ENCODE measurements at regions not wholly inside any gene's neighbourhood (a gene's known extent, or its start where the extent isn't known, plus 50 kb on each side); places are given as distances from the start of the nearest gene placed in this dataset.

DNA sequence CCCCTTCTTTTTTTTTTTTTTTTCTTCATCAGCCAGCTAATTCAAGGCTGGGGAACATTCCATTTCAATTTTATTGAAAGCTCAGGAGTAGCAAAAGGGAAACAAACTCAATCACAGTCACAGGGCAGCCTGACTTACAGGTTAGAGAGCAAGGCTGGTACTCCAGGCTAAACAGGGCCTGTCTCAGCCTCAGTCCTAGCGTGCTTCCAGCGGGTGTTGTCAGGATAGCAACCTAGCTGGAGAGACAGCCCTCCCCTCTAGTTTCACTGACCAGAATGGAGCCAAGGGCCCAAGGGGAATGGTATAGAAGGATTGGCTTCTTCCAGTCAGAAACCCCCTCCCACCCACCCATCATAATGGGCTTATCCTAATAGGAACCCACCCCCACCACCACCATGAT is 132.9 kb downstream of the PXDC1 start:
- TF ChIP-seq TAF1 (IDR thresholded peaks at IDR 0.05; ENCODE audit: borderline replicate concordance, low read depth, low read length) (no peak), SIN3A (IDR thresholded peaks at IDR 0.05; ENCODE audit: borderline replicate concordance, low read depth, low read length) (no peak), FOXM1 (IDR thresholded peaks at IDR 0.05; ENCODE audit: low read depth) (no peak), TCF12 (IDR thresholded peaks at IDR 0.05) (no peak)
- TF ChIP-seq, protein P1, sequence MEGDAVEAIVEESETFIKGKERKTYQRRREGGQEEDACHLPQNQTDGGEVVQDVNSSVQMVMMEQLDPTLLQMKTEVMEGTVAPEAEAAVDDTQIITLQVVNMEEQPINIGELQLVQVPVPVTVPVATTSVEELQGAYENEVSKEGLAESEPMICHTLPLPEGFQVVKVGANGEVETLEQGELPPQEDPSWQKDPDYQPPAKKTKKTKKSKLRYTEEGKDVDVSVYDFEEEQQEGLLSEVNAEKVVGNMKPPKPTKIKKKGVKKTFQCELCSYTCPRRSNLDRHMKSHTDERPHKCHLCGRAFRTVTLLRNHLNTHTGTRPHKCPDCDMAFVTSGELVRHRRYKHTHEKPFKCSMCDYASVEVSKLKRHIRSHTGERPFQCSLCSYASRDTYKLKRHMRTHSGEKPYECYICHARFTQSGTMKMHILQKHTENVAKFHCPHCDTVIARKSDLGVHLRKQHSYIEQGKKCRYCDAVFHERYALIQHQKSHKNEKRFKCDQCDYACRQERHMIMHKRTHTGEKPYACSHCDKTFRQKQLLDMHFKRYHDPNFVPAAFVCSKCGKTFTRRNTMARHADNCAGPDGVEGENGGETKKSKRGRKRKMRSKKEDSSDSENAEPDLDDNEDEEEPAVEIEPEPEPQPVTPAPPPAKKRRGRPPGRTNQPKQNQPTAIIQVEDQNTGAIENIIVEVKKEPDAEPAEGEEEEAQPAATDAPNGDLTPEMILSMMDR (IDR thresholded peaks at IDR 0.05) = no peak
- TF ChIP-seq, protein P2, sequence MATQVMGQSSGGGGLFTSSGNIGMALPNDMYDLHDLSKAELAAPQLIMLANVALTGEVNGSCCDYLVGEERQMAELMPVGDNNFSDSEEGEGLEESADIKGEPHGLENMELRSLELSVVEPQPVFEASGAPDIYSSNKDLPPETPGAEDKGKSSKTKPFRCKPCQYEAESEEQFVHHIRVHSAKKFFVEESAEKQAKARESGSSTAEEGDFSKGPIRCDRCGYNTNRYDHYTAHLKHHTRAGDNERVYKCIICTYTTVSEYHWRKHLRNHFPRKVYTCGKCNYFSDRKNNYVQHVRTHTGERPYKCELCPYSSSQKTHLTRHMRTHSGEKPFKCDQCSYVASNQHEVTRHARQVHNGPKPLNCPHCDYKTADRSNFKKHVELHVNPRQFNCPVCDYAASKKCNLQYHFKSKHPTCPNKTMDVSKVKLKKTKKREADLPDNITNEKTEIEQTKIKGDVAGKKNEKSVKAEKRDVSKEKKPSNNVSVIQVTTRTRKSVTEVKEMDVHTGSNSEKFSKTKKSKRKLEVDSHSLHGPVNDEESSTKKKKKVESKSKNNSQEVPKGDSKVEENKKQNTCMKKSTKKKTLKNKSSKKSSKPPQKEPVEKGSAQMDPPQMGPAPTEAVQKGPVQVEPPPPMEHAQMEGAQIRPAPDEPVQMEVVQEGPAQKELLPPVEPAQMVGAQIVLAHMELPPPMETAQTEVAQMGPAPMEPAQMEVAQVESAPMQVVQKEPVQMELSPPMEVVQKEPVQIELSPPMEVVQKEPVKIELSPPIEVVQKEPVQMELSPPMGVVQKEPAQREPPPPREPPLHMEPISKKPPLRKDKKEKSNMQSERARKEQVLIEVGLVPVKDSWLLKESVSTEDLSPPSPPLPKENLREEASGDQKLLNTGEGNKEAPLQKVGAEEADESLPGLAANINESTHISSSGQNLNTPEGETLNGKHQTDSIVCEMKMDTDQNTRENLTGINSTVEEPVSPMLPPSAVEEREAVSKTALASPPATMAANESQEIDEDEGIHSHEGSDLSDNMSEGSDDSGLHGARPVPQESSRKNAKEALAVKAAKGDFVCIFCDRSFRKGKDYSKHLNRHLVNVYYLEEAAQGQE (IDR thresholded peaks at IDR 0.05; ENCODE audit: low read depth, low read length) = no peak
- TF ChIP-seq, protein P3, sequence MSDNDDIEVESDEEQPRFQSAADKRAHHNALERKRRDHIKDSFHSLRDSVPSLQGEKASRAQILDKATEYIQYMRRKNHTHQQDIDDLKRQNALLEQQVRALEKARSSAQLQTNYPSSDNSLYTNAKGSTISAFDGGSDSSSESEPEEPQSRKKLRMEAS (IDR thresholded peaks at IDR 0.05; ENCODE audit: low read depth) = no peak

All from SK-N-SH (cell line).